ENCODE measurements at regions not wholly inside any gene's neighbourhood (a gene's known extent, or its start where the extent isn't known, plus 50 kb on each side); places are given as distances from the start of the nearest gene placed in this dataset.

DNA sequence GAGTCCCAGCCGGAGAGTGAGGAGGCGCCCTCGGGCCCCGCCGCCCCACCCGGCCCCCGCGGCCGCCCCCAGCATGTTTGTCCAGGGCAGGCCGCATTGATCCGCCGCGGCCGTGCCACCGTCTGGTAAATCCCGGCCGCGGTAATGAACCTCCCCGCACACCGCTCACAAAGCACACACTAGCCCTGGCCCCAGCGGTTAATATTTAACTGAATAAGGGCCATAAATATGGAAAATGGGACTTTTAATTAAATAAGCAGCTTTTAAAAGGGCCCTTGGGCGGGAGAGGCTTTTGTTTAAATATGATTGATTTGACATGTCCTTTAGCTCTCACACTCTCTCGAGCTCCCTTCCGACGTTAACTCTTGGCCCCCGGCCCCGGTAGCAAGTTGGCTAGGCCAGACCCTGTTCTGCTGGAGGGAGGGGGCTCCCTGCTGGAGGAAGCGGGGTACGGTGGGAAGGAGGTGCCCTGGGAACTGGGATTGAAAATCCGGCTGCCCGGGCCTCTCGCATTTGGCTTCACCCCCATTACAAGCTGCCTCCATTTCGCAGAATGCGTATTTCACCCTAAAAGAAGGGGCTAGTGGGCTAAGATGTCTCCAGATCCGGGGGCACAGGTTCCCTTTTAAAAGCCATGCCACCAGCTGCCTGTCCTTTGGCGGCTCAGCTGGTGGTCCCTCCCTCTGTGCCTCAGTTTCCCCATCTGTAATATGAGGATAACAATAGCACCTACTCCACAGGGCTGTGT, 199.8 kb downstream of the RBM19 start:
- ATAC-seq, result no peak
- H3K27ac ChIP-seq (ENCODE audit: low read length), result no peak overlapping the region
- 69% methylated on average over 36 of the region's 36 CpGs for WGBS
- H3K27me3 ChIP-seq (ENCODE audit: control insufficient read depth, insufficient read depth), result peaks cover 2% of the 10 kb centered on the region
- no peak for DNase-seq
- H3K4me3 ChIP-seq (ENCODE audit: low read length), result no peak overlapping the region
- no peaks in the 10 kb centered on the region for H3K4me1 ChIP-seq (ENCODE audit: control insufficient read depth, insufficient read depth, low read length)
- H3K9me3 ChIP-seq (ENCODE audit: control insufficient read depth, low read length), result no peaks in the 10 kb centered on the region
- intact Hi-C loops (cut with DNase I), result no loop called here

DNA sequence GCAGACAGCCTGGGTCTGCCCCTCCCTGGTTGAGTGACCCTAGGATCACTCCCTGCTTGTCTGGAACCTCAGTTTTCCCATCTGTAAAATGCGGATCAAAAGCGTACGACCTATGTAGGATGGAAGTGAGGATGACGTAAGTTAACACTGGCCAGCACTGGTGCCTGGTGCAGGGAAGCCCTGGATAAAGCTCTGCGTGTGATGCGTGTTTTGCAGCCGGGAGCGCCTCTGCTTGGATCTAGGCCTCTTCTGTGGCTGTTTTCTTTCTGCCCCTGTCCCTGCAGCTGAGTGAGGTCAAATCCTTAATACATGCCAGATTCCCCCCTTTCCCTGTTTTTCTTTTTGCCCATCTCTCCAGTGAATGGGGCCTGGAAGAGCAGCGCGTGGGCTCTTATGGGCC, 201.5 kb downstream of the RBM19 start:
- peaks cover 2% of the 10 kb centered on the region for H3K27me3 ChIP-seq (ENCODE audit: control insufficient read depth, insufficient read depth)

DNA sequence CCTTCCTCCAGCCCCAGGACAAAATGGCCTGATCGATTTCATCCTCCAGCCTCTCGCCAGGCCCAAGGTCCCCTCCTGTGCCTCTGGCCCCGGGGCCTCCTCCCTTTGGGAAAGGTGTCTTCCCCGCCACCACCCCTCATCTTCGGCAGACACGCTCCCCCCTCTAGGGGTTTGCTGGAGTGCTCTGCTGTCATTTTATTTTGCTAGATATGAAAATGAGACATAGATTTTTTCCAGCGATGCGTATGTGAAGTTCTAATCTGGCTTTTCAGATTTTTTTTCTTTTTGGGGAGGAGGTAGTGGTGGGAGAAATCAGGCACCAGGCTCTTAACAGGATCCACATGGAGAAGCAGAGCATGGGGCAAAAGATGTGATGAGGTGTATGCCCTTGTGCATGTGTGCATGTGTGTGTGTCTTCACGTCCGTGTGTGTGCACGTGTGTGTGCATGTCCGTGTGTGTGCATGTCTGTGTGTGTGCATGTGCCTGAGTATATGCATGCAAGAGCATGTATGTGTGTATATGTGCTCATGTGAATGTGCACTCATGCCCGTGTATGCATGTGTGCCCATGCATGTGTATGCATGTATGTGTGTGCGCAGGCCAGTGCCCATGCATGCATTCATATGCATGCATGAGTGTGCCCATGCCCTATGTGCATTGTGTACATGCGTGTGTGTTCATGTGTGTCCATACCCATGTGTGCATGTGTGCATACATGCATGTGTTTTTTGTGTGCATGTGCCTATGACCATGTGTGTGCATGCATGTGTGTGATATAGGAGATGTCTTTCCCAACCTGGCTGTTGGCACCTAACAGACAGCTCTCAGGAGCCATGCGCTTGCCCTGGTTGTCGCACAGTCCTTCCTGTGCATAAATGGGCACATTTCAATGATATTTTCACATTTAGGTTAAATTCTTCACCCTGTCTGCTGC, 203.0 kb downstream of the RBM19 start:
- ATAC-seq, result no peak
- Histone ChIP-seq H3K4me1 (ENCODE audit: control insufficient read depth, insufficient read depth, low read length) (no peaks in the 10 kb centered on the region), H3K27me3 (ENCODE audit: control insufficient read depth, insufficient read depth) (no peaks in the 10 kb centered on the region), H3K27ac (ENCODE audit: low read length) (no peak overlapping the region), H3K9me3 (ENCODE audit: control insufficient read depth, low read length) (no peaks in the 10 kb centered on the region), H3K4me3 (ENCODE audit: low read length) (no peak overlapping the region)
- DNase-seq, result no peak
- 55% methylated on average over 17 of the region's 17 CpGs for WGBS
- intact Hi-C loops (cut with DNase I), result no loop called here

More for the DNA sequence above, 201.5 kb downstream of the RBM19 start:
- Histone ChIP-seq H3K4me1 (ENCODE audit: control insufficient read depth, insufficient read depth, low read length) (no peaks in the 10 kb centered on the region), H3K27ac (ENCODE audit: low read length) (no peak overlapping the region), H3K4me3 (ENCODE audit: low read length) (no peak overlapping the region), H3K9me3 (ENCODE audit: control insufficient read depth, low read length) (no peaks in the 10 kb centered on the region)
- no peak for ATAC-seq
- WGBS, result 70% methylated on average over 10 of the region's 10 CpGs
- DNase-seq, result no peak
- intact Hi-C loops (cut with DNase I), result no loop called here

DNA sequence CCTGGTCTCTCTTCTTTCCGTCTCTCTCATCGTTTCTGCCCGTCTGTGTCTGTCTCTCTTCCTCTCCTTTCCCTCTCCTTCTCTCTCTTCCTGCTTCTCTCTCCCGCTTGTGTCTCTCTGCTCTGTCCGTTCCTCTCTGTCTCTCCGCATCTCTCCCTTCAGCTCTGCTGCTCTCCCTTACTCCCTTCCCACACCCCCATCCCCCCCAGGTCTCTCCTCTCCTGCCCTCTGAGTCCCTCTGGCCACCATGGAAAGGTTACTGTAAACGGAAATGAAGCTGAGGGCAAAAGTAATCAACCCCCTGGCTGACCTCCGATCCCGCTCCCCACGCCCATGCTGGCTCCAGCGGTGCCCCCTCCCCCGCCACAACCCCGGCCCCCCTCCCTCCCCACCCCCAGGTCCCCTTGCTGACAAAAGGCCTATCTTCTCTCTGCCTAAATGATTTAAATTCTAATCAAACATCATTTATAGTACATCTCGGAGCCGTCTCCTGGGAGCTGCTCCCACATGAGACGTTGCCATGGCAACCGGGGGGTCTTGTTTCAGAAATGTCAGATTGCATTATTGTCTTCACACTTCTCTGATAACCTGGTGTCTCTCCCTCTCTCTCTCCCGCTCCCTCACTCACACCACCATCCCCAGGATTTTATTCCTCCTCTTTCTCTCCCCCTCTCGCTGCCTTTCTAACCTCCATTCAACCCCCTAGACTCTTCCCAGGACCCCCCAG, 203.8 kb downstream of the RBM19 start:
- Histone ChIP-seq H3K27ac (ENCODE audit: low read length) (no peak overlapping the region), H3K9me3 (ENCODE audit: control insufficient read depth, low read length) (no peaks in the 10 kb centered on the region), H3K27me3 (ENCODE audit: control insufficient read depth, insufficient read depth) (no peaks in the 10 kb centered on the region), H3K4me1 (ENCODE audit: control insufficient read depth, insufficient read depth, low read length) (no peaks in the 10 kb centered on the region), H3K4me3 (ENCODE audit: low read length) (no peak overlapping the region)
- intact Hi-C loops (cut with DNase I), result no loop called here
- ATAC-seq (no peak), DNase-seq (no peak)
- 11% methylated on average over 19 of the region's 19 CpGs for WGBS

DNA sequence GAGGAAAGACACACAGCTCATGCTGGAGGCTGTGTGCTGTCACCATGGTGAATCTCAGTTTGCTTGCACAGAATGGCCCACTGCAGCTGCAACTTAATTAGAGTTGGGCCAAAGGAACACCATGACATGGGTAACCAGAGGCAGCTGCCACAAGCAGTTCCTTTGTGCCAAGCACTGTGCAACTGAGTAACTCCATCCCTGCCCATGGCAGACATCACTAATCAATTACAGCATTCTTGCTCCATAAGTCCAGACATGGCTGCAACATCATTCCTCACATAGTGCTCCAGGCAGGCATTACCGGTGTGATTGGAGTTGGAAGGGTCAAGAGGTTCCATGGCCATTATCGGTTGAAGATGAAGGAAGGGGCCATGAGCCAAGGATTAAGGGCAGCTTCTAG, 207.0 kb downstream of the RBM19 start:
- ATAC-seq, result no peak
- H3K27me3 ChIP-seq (ENCODE audit: control insufficient read depth, insufficient read depth), result no peaks in the 10 kb centered on the region
- intact Hi-C loops (cut with DNase I), result no loop called here
- WGBS, result 81% methylated on average over 2 of the region's 2 CpGs
- H3K4me3 ChIP-seq (ENCODE audit: low read length), result no peak overlapping the region
- no peaks in the 10 kb centered on the region for H3K9me3 ChIP-seq (ENCODE audit: control insufficient read depth, low read length)
- no peak overlapping the region for H3K27ac ChIP-seq (ENCODE audit: low read length)
- H3K4me1 ChIP-seq (ENCODE audit: control insufficient read depth, insufficient read depth, low read length), result no peaks in the 10 kb centered on the region
- DNase-seq, result no peak

DNA sequence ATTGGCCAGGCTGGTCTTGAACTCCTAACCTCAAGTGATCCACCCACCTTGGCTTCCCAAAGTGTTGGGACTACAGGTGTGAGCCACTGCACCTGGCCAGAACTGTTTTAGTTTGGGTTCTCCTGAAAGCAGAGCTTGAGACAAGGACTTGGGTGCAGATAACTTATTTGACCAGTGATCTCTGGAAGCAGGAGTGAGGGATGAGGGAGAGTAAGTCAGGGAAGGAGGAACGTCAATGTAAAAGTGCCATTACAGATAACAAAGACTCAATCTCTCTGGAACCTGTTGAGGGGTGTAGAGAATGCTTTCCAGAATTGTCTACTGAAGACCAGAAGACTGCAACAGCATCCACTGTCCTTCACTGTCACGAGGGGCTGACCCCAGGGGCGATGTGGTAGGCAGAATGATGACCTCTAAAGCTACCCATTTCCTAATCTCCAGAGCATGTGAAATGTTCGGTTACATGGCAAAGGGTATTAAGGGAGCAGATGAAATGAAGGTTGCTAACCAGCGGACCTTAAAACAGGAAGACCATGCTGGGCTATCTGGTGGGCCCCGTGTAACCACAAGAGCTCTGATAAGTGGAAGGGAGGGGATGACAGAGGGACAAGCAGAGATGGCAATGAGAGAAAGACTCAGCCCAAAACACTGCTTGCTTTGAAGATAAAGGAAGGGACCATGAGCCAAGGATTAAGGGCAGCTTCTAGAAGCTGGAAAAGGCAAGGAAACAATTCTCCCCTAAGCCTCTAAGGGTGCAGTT, 207.8 kb downstream of the RBM19 start:
- H3K9me3 ChIP-seq (ENCODE audit: control insufficient read depth, low read length), result no peaks in the 10 kb centered on the region
- no peak overlapping the region for H3K27ac ChIP-seq (ENCODE audit: low read length)
- ATAC-seq (no peak), DNase-seq (no peak)
- WGBS, result 42% methylated on average over 6 of the region's 6 CpGs
- no peaks in the 10 kb centered on the region for H3K27me3 ChIP-seq (ENCODE audit: control insufficient read depth, insufficient read depth)
- H3K4me3 ChIP-seq (ENCODE audit: low read length), result no peak overlapping the region
- intact Hi-C loops (cut with DNase I), result no loop called here
- H3K4me1 ChIP-seq (ENCODE audit: control insufficient read depth, insufficient read depth, low read length), result no peaks in the 10 kb centered on the region

DNA sequence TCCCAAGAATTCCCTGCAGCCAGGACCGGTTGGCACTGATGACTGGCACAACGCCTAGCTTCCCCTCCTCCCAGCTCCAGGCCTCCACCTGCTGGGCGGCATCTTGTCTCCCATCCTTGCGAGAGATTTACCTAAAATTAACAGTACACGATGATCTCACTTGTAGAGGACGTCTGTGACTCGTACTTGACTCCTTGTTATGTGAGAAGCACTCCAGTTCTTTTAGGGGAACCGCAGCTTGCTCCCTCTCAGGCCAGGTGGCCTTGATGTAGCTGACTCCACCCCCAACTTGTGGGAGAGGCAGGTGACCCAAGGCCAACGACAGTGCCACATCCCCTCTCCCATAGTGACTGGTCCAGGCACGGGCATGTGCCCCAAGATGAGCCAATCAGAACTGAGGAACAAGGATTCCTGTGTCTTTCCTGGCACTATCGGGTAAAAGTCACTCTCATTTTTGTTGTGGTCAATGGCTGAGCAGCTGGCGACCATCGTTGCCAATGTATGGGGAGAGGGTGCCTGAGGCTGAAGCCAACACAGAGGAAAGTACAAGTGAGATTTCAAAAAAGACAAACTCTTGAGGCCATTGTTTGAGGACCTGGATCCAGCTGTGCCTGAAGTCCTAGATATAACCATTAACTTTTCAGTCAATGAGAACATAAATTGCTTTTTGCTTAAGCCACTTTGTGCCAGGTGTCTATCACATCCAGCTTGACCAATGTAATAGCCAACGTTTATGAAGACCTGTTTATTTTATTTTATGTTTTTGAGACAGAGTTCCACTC, 208.7 kb downstream of the RBM19 start:
- no peak overlapping the region for H3K27ac ChIP-seq (ENCODE audit: low read length)
- no peak overlapping the region for H3K4me3 ChIP-seq (ENCODE audit: low read length)
- no peaks in the 10 kb centered on the region for H3K4me1 ChIP-seq (ENCODE audit: control insufficient read depth, insufficient read depth, low read length)
- no peaks in the 10 kb centered on the region for H3K9me3 ChIP-seq (ENCODE audit: control insufficient read depth, low read length)
- no peak for DNase-seq
- no peak for ATAC-seq
- no peaks in the 10 kb centered on the region for H3K27me3 ChIP-seq (ENCODE audit: control insufficient read depth, insufficient read depth)
- intact Hi-C loops (cut with DNase I), result no loop called here
- WGBS, result 51% methylated on average over 14 of the region's 14 CpGs

DNA sequence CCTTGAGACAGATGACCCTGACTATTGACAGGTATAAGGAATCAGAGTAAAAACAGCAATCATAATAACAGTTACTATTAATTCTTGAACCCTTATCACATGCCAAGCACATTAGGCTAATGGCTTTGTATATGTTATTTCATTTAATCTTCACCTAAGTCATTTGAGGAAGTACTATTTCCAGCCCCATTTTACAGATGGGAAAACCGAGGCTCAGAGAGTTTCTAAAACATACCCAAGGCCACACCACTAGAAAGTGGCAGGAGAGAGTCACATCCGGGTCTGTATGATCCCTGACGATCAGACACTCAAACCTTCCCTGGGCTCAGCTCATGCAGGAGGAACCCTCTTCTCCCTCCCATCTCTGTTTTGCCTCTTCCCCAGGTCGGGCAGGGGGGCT, 209.5 kb downstream of the RBM19 start:
- Histone ChIP-seq H3K4me3 (ENCODE audit: low read length) (no peak overlapping the region), H3K27ac (ENCODE audit: low read length) (no peak overlapping the region), H3K9me3 (ENCODE audit: control insufficient read depth, low read length) (no peaks in the 10 kb centered on the region), H3K27me3 (ENCODE audit: control insufficient read depth, insufficient read depth) (no peaks in the 10 kb centered on the region), H3K4me1 (ENCODE audit: control insufficient read depth, insufficient read depth, low read length) (no peaks in the 10 kb centered on the region)
- 48% methylated on average over 4 of the region's 4 CpGs for WGBS
- ATAC-seq (no peak), DNase-seq (no peak)
- intact Hi-C loops (cut with DNase I), result no loop called here

DNA sequence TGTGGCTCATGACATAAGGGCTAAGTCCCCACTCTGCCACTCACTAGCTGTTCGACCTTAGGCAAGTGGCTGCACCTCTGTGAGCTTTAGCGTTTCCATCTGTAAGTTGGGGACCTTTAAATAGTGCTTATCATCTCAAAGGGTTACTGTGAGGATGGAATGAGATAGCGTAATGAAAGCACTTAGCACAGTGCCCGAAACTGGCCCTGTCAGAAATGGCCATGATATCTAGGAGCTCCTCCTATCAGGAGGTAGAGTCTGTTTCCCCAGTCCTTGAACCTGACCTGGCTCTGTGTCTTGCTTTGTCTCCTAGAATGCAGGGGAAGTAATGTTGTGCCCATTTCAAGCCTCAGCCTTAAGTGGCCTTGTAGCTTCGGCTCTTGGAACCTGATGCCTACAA, 211.0 kb downstream of the RBM19 start:
- ATAC-seq (no peak), DNase-seq (no peak)
- no peaks in the 10 kb centered on the region for H3K9me3 ChIP-seq (ENCODE audit: control insufficient read depth, low read length)
- intact Hi-C loops (cut with DNase I), result no loop called here
- no peaks in the 10 kb centered on the region for H3K27me3 ChIP-seq (ENCODE audit: control insufficient read depth, insufficient read depth)
- 44% methylated on average over 5 of the region's 5 CpGs for WGBS
- no peak overlapping the region for H3K4me3 ChIP-seq (ENCODE audit: low read length)
- H3K27ac ChIP-seq (ENCODE audit: low read length), result no peak overlapping the region
- H3K4me1 ChIP-seq (ENCODE audit: control insufficient read depth, insufficient read depth, low read length), result no peaks in the 10 kb centered on the region

DNA sequence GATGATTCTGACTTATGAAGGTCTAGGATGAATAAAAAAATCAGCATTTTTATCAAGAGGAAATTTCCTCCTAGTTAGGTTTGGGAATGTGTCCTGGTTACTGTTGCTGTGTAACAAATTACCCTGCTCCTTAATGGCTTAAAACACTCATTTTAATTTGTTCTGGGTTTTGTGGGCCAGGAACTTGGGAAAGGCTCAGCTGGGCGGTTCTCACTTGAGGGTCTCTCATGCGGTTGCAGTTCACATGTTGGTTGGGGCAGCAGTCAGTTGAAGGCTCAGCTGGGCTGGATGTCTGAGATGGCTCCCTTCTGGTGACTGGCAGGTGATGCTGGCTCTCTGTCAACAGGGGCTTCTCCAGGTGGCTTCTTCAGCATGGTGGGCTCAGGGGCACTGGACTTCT, 214.6 kb downstream of the RBM19 start:
- DNase-seq (no peak), ATAC-seq (no peak)
- Histone ChIP-seq H3K4me3 (ENCODE audit: low read length) (no peak overlapping the region), H3K9me3 (ENCODE audit: control insufficient read depth, low read length) (no peaks in the 10 kb centered on the region), H3K4me1 (ENCODE audit: control insufficient read depth, insufficient read depth, low read length) (no peaks in the 10 kb centered on the region), H3K27ac (ENCODE audit: low read length) (no peak overlapping the region), H3K27me3 (ENCODE audit: control insufficient read depth, insufficient read depth) (peaks cover 2% of the 10 kb centered on the region)
- intact Hi-C loops (cut with DNase I), result no loop called here
- 90% methylated on average over 2 of the region's 2 CpGs for WGBS
